CD4-positive, alpha-beta T cell (primary cell): ENCODE measurements at regions not wholly inside any gene's neighbourhood (a gene's known extent, or its start where the extent isn't known, plus 50 kb on each side); places are given as distances from the start of the nearest gene placed in this dataset.

Source experiments
- ATAC-seq: fragments of 200-7000 bp; cut with Tn5 transposase; one replicate; pipeline ENCODE4 v1.10.0; 2022; ENCODE audit warnings: mild to moderate bottlenecking; ENCODE audit not compliant: poor library complexity
- CTCF ChIA-PET: fragments of 350-600 bp; sonication (Branson Sonifier 250); formaldehyde crosslinking; loops from one replicate; lab custom pipeline; 2021; ENCODE audit warnings: antibody characterized with exemption, inconsistent platforms; lab: Charles Lee
- POLR2A ChIA-PET: fragments of 350-600 bp; sonication (Branson Sonifier 250); formaldehyde crosslinking; loops from one replicate; lab custom pipeline; 2021; ENCODE audit warnings: antibody characterized with exemption, inconsistent platforms; lab: Charles Lee
- DNase-seq, 14 experiments: peaks; one replicate each; pipeline ENCODE4 v3.0.0-alpha.2; 2013 to 2020; ENCODE audit warnings: mixed read lengths in 2 of 14
- H3K27ac ChIP-seq, 2 donors: one replicate each; pipeline versions ENCODE4 v1.5.1 to v1.7.0; 2013; ENCODE audit warnings: low read length in 2 of 2, low read depth in 1 of 2, mild to moderate bottlenecking in 1 of 2
- H3K27me3 ChIP-seq, 2 experiments: 1 replicate in 1 of 2; 2 replicates in 1 of 2; pipeline versions ENCODE4 v1.6.1 to v1.7.0; 2013; ENCODE audit warnings: low read length in 2 of 2, control low read depth in 1 of 2, mild to moderate bottlenecking in 1 of 2, moderate library complexity in 1 of 2; ENCODE audit not compliant: insufficient read depth in 2 of 2, control insufficient read depth in 1 of 2
- H3K36me3 ChIP-seq: one replicate; pipeline ENCODE4 v1.6.1; 2013; ENCODE audit warnings: low read length, control low read depth; ENCODE audit not compliant: insufficient read depth
- H3K4me1 ChIP-seq: one replicate; pipeline ENCODE4 v1.6.1; 2013; ENCODE audit warnings: low read length, control low read depth; ENCODE audit not compliant: insufficient read depth
- H3K4me3 ChIP-seq: one replicate; pipeline ENCODE4 v1.5.1; 2013; ENCODE audit warnings: mild to moderate bottlenecking, low read length, moderate library complexity
- H3K9me3 ChIP-seq, 2 experiments: 1 replicate in 1 of 2; 2 replicates in 1 of 2; pipeline versions ENCODE4 v1.6.1 to v1.7.0; 2013; ENCODE audit warnings: low read length in 2 of 2, mild to moderate bottlenecking in 2 of 2, control low read depth in 1 of 2, moderate library complexity in 1 of 2; ENCODE audit not compliant: control insufficient read depth in 1 of 2, insufficient read depth in 1 of 2
- H3K27ac Mint-ChIP-seq: one replicate; pipeline ENCODE4 v1.8.0; 2020; ENCODE audit warnings: mixed read lengths
- H3K27me3 Mint-ChIP-seq: one replicate; pipeline ENCODE4 v1.8.0; 2021; ENCODE audit warnings: mixed read lengths
- H3K36me3 Mint-ChIP-seq: one replicate; pipeline ENCODE4 v1.8.0; 2021; ENCODE audit warnings: low read depth, mixed read lengths
- H3K4me1 Mint-ChIP-seq: one replicate; pipeline ENCODE4 v1.8.0; 2021; ENCODE audit warnings: low read depth, mixed read lengths
- H3K4me3 Mint-ChIP-seq: one replicate; pipeline ENCODE4 v1.8.0; 2020; ENCODE audit warnings: mild to moderate bottlenecking, mixed read lengths
- H3K9me3 Mint-ChIP-seq: one replicate; pipeline ENCODE4 v1.8.0; 2020; ENCODE audit warnings: mixed read lengths
- CTCF ChIP-seq: fragments of 200-600 bp; IDR thresholded peaks from one replicate; pipeline ENCODE4 v1.8.0; 2022; ENCODE audit warnings: antibody characterized with exemption, mild to moderate bottlenecking
- intact Hi-C, 2 experiments: fragments of 100-400 bp; cut with DNase I in 1 of 2; cut with micrococcal nuclease in 1 of 2; formaldehyde crosslinking; loops; one replicate each; pipeline versions ENCODE4 v1.15.1 to v1.9.0; 2023 to 2025; cut with DNase I, micrococcal nuclease

DNA sequence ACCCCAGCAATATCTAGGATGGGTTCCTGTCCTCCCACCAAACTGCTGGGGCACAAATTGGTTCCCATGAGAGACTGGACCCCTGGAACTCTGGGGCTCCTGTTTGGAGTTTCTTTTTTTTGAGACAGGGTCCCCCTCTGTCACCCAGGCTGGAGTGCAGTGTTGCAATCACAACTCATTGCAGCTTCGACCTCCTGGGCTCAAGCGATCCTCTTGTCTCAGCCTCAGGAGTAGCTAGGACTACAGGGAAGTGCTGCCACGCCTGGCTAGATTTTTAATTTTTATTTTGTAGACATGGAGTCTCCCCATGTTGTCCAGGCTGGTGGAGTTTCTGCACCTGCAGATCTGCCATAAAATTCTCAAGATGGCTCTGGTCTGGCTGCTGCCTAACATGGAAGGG, 56.3 kb upstream of the BRD7 start:
- CTCF ChIA-PET: no interaction called here
- DNase-seq (no peak), ATAC-seq (no peak)
- Mint-ChIP-seq H3K9me3 (peaks cover 3% of the 10 kb centered on the region), H3K4me1 (no peaks in the 10 kb centered on the region), H3K4me3 (no peak overlapping the region), H3K27ac (no peak overlapping the region), H3K36me3 (peaks cover 3% of the 10 kb centered on the region), H3K27me3 (peaks cover 14% of the 10 kb centered on the region)
- no peak overlapping the region for H3K27ac ChIP-seq
- no peak for TF ChIP-seq CTCF
- no peak overlapping the region for H3K4me3 ChIP-seq
- peaks cover 0 to 5% of the 10 kb centered on the region in 2 experiments for H3K27me3 ChIP-seq
- H3K4me1 ChIP-seq: no peaks in the 10 kb centered on the region
- peaks cover 0 to 5% of the 10 kb centered on the region in 2 experiments for H3K9me3 ChIP-seq
- POLR2A ChIA-PET: no interaction called here
- H3K36me3 ChIP-seq: no peaks in the 10 kb centered on the region
- intact Hi-C loops: no loop called here

DNA sequence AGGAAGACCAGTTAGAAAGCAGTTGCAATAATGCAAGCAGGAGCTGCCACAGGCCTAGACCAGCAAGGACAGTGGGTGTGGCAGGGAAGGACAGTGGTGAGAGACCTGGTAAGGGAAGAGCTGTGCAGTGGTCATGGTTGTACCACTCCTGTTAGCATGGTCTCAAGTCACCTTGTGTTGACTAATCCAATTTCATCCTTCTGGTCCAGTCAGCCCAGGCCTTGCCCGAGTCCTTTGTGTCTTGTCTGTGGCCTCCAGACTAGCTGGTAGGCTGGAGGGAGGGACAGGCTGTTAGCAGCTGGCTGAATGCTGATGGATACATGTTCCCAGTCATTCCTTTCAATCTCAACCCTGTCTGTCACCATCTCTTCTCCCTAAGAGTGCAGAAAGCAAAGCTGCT, 54.1 kb upstream of the BRD7 start:
- ChIA-PET CTCF (no interaction called here), POLR2A (no interaction called here)
- Mint-ChIP-seq H3K36me3 (peaks cover 12% of the 10 kb centered on the region), H3K4me1 (no peaks in the 10 kb centered on the region), H3K9me3 (peaks cover 9% of the 10 kb centered on the region), H3K27me3 (peaks cover 19% of the 10 kb centered on the region), H3K27ac (no peak overlapping the region), H3K4me3 (no peak overlapping the region)
- DNase-seq (no peak), ATAC-seq (no peak)
- no peak for TF ChIP-seq CTCF
- intact Hi-C loops: no loop called here
- H3K9me3 ChIP-seq: peaks cover 5 to 19% of the 10 kb centered on the region in 2 experiments
- no peaks in the 10 kb centered on the region for H3K4me1 ChIP-seq
- no peak overlapping the region for H3K4me3 ChIP-seq
- no peaks in the 10 kb centered on the region for H3K36me3 ChIP-seq
- no peak overlapping the region for H3K27ac ChIP-seq
- H3K27me3 ChIP-seq: peaks cover 0 to 5% of the 10 kb centered on the region in 2 experiments

DNA sequence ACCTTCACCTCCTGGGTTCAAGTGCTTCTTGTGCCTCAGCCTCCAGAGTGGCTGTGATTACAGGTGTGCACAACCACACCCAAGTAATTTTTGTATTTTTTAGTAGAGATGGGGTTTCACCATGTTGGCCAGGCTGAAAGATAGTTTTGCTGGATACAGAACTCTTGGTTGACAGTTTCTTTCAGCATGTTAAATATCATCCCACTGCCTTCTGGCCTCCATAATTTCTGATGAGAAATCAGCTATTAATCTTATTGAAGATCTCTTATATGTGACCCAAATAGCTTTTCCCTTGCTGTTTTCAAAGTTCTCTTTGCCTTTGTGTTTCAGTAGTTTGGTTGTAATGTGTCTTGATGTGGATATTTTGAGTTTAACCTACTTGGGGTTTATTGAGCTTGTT, 50.3 kb upstream of the BRD7 start:
- Histone ChIP-seq H3K4me1 (no peaks in the 10 kb centered on the region), H3K4me3 (no peak overlapping the region), H3K27ac (no peak overlapping the region), H3K36me3 (no peaks in the 10 kb centered on the region), H3K27me3 (no peaks in the 10 kb centered on the region), H3K9me3 (peaks cover 8 to 45% of the 10 kb centered on the region in 2 experiments)
- POLR2A ChIA-PET: no interaction called here
- DNase-seq: no peak
- CTCF ChIA-PET: no interaction called here
- Mint-ChIP-seq H3K9me3 (peaks cover 11% of the 10 kb centered on the region), H3K27ac (no peak overlapping the region), H3K4me3 (no peak overlapping the region), H3K27me3 (peaks cover 14% of the 10 kb centered on the region), H3K36me3 (peaks cover 19% of the 10 kb centered on the region), H3K4me1 (no peaks in the 10 kb centered on the region)
- no peak for ATAC-seq
- no peak for TF ChIP-seq CTCF
- intact Hi-C loops: no loop called here
